Transverse colon (tissue), 4 donors: ENCODE measurements at regions not wholly inside any gene's neighbourhood (a gene's known extent, or its start where the extent isn't known, plus 50 kb on each side); places are given as distances from the start of the nearest gene placed in this dataset.

Source experiments
- CTCF ChIP-seq, 5 experiments: fragments of 200-600 bp in 3 of 5; fragments of 450-650 bp in 2 of 5; sonication (generic) in 3 of 5; IDR thresholded peaks; 1 replicate in 2 of 5; 2 replicates in 3 of 5; pipeline ENCODE4 v1.5.1; 2016 to 2017; ENCODE audit warnings: antibody characterized with exemption in 5 of 5, inconsistent platforms in 3 of 5, mild to moderate bottlenecking in 2 of 5, moderate library complexity in 1 of 5
- EP300 ChIP-seq: sonication (generic); formaldehyde crosslinking; IDR thresholded peaks from one replicate; pipeline ENCODE4 v1.6.1; 2017; ENCODE audit warnings: antibody characterized with exemption, low read depth
- POLR2A ChIP-seq: fragments of 450-650 bp; IDR thresholded peaks from one replicate; pipeline ENCODE4 v1.6.1; 2016; ENCODE audit warnings: antibody characterized with exemption, mild to moderate bottlenecking, moderate library complexity
- POLR2AphosphoS5 ChIP-seq, 3 donors: sonication (generic); formaldehyde crosslinking; IDR thresholded peaks; one replicate each; pipeline ENCODE4 v1.6.1; 2016; ENCODE audit warnings: antibody characterized with exemption in 3 of 3

- TF ChIP-seq CTCF (IDR thresholded peaks at IDR 0.05), result no peak
- no peak for TF ChIP-seq POLR2A
- TF ChIP-seq EP300, result no peak
- no peak for TF ChIP-seq POLR2AphosphoS5 (IDR thresholded peaks at IDR 0.05)
Observed at GRCh38 chr5:54732108-54732507, 214.5 kb downstream of the SNX18 start.
